Keratinocyte (primary cell): ENCODE measurements at regions not wholly inside any gene's neighbourhood (a gene's known extent, or its start where the extent isn't known, plus 50 kb on each side); places are given as distances from the start of the nearest gene placed in this dataset.

ENCODE experiments used
- EZH2 ChIP-seq: IDR thresholded peaks from one replicate; pipeline ENCODE4 v1.6.1; 2012; ENCODE audit warnings: inconsistent platforms, mild to moderate bottlenecking, low read length, moderate library complexity
- TF ChIP-seq, protein P1 (sequence below), 3 experiments: IDR thresholded peaks in 1 of 3; conservative IDR thresholded peaks in 1 of 3; optimal IDR thresholded peaks in 1 of 3; 2 replicates in 2 of 3; 3 replicates in 1 of 3; pipeline versions ENCODE3 to v1.5.1; 2011; ENCODE audit warnings: low read length in 3 of 3, mild to moderate bottlenecking in 3 of 3, moderate library complexity in 2 of 3, control low read depth in 1 of 3, inconsistent platforms in 1 of 3; ENCODE audit not compliant: insufficient read depth in 2 of 3; ENCODE audit errors: extremely low read depth in 1 of 3

DNA sequence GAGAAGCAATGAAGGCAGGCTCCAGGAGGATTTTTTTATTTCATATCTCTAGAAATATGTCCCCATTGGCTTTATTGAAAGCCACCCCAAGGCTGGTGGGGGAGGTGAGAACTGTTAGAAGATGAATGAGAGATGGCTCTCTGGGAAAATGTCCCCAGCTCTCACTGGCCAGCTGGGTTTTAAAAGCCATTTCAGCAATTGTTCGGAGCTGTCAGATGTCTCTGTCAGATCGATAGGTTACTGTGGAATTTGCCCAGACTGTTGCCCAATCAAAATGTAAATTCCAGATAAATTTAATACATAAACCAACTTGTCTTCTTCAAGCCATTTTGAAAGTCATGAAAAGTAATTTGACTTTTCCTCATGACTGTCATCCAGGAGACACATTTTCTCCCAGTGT, 67.0 kb upstream of the BRINP1 start:
- TF ChIP-seq, protein P1, sequence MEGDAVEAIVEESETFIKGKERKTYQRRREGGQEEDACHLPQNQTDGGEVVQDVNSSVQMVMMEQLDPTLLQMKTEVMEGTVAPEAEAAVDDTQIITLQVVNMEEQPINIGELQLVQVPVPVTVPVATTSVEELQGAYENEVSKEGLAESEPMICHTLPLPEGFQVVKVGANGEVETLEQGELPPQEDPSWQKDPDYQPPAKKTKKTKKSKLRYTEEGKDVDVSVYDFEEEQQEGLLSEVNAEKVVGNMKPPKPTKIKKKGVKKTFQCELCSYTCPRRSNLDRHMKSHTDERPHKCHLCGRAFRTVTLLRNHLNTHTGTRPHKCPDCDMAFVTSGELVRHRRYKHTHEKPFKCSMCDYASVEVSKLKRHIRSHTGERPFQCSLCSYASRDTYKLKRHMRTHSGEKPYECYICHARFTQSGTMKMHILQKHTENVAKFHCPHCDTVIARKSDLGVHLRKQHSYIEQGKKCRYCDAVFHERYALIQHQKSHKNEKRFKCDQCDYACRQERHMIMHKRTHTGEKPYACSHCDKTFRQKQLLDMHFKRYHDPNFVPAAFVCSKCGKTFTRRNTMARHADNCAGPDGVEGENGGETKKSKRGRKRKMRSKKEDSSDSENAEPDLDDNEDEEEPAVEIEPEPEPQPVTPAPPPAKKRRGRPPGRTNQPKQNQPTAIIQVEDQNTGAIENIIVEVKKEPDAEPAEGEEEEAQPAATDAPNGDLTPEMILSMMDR (optimal IDR thresholded peaks at IDR 0.05 in 1 of 3, IDR thresholded peaks at IDR 0.05 in 1 of 3, conservative IDR thresholded peaks at IDR 0.05 in 1 of 3; ENCODE audit: extremely low read depth in 1 of 3, insufficient read depth in 2 of 3, low read length in 3 of 3): no peak
- TF ChIP-seq EZH2: no peak
